HepG2 (cell line): ENCODE measurements at regions not wholly inside any gene's neighbourhood (a gene's known extent, or its start where the extent isn't known, plus 50 kb on each side); places are given as distances from the start of the nearest gene placed in this dataset.
A peak's percentile ranks its signal among the peaks of the same experiment; 100 is the strongest.

Experiments used
- ATAC-seq: fragments of 200-7000 bp; cut with Tn5 transposase; 3 replicates; pipeline ENCODE4 v1.9.1; 2020; ENCODE audit warnings: mild to moderate bottlenecking, moderate library complexity
- BruUV-seq: library from RNA; stranded (reverse); fragments of 400-500 nt; replicated peaks from 2 replicates; lab custom pipeline; 2021; lab: Mats Ljungman, UMichigan
- CTCF ChIA-PET: fragments of 300-600 bp; formaldehyde crosslinking; extraction: SDS; loops from one replicate; lab custom pipeline; 2021; ENCODE audit warnings: low total read pairs, inconsistent platforms, low intra/inter-chr PET ratio; lab: Yijun Ruan, JAX
- POLR2A ChIA-PET: fragments of 350-600 bp; sonication (Branson Sonifier 250); formaldehyde crosslinking; loops from one replicate; lab custom pipeline; 2020; ENCODE audit warnings: antibody characterized with exemption, inconsistent platforms; lab: Yijun Ruan, JAX
- DNase-seq: peaks from one replicate; pipeline ENCODE4 v3.0.0-alpha.2; 2015; ENCODE audit warnings: low spot score
- FAIRE-seq: peaks from 3 replicates; lab custom pipeline; 2011; peaks lifted over from hg19 to GRCh38; lab: Jason Lieb, UNC
- H2AFZ ChIP-seq: one replicate; pipeline ENCODE4 v1.6.1; 2011; ENCODE audit warnings: low read length, inconsistent platforms
- H3K27ac ChIP-seq: fragments of 300-600 bp; 3 replicates; pipeline ENCODE4 v1.8.0; 2011; ENCODE audit warnings: mixed run types, mild to moderate bottlenecking, mixed read lengths, low read length, inconsistent platforms; ENCODE audit not compliant: insufficient read depth; ENCODE audit errors: extremely low read length
- H3K27me3 ChIP-seq, 2 experiments: fragments of 200-600 bp in 1 of 2; 2 replicates in 1 of 2; 3 replicates in 1 of 2; pipeline versions ENCODE4 v1.6.0 to v1.8.0; 2011; ENCODE audit warnings: low read length in 2 of 2, mild to moderate bottlenecking in 2 of 2, moderate library complexity in 2 of 2, inconsistent platforms in 1 of 2; ENCODE audit not compliant: insufficient read depth in 2 of 2, control insufficient read depth in 1 of 2
- H3K36me3 ChIP-seq, 2 experiments: fragments of 200-600 bp in 1 of 2; replicated peaks in 1 of 2; 2 replicates in 1 of 2; 3 replicates in 1 of 2; pipeline versions ENCODE4 v1.5.1 to v1.8.0; 2011; ENCODE audit warnings: low read length in 2 of 2, inconsistent platforms in 1 of 2; ENCODE audit not compliant: insufficient read depth in 2 of 2, control insufficient read depth in 1 of 2
- H3K4me1 ChIP-seq: 2 replicates; pipeline ENCODE4 v1.5.1; 2012; ENCODE audit warnings: low read length, inconsistent platforms; ENCODE audit not compliant: insufficient read depth
- H3K4me2 ChIP-seq: 2 replicates; pipeline ENCODE4 v1.6.0; 2011; ENCODE audit warnings: low read depth, low read length, inconsistent platforms
- H3K4me3 ChIP-seq, 3 experiments: fragments of 200-600 bp in 1 of 3; sonication (generic), shearing (Covaris generic) in 1 of 3; replicated peaks in 1 of 3; 2 replicates each; pipeline ENCODE4 v1.5.1; 2011 to 2016; ENCODE audit warnings: low read length in 3 of 3, inconsistent platforms in 2 of 3, low read depth in 2 of 3, mild to moderate bottlenecking in 2 of 3, control low read depth in 1 of 3, mixed read lengths in 1 of 3; ENCODE audit not compliant: insufficient read depth in 1 of 3
- H3K79me2 ChIP-seq: one replicate; pipeline ENCODE4 v1.6.1; 2011; ENCODE audit warnings: low read length, inconsistent platforms; ENCODE audit not compliant: insufficient read depth
- H3K9ac ChIP-seq: 2 replicates; pipeline ENCODE4 v1.6.0; 2011; ENCODE audit warnings: mild to moderate bottlenecking, low read depth, low read length, inconsistent platforms; ENCODE audit not compliant: insufficient read depth
- H3K9me3 ChIP-seq: 2 replicates; pipeline ENCODE4 v1.5.1; 2012; ENCODE audit warnings: mild to moderate bottlenecking, low read length
- H4K20me1 ChIP-seq: 2 replicates; pipeline ENCODE4 v1.6.0; 2011; ENCODE audit warnings: inconsistent platforms, mild to moderate bottlenecking, low read length, moderate library complexity; ENCODE audit not compliant: insufficient read depth
- PHF21A ChIP-seq: sonication (generic); formaldehyde crosslinking; IDR thresholded peaks from 2 replicates; pipeline ENCODE4 v1.5.0; 2020; ENCODE audit warnings: mild to moderate bottlenecking, missing genetic modification reagents
- ZNF329 ChIP-seq: sonication (generic); formaldehyde crosslinking; IDR thresholded peaks from 2 replicates; pipeline ENCODE4 v1.9.0; 2021; ENCODE audit warnings: low read depth, mild to moderate bottlenecking, missing genetic modification reagents
- WGBS: methylation state at CpG from one replicate; pipeline ENCODE4 v1.1.6; 2017; ENCODE audit warnings: low lambda C conversion rate; 5-methylcytosine and 5-hydroxymethylcytosine counted together
- in situ Hi-C: cut with HindIII; loops from 2 replicates; pipeline ENCODE4 v1.10.0; 2017; ENCODE audit warnings: low pct_unique_long_range_greater_than_20kb; ENCODE audit not compliant: extremely low pct_ligation_motif_present
- intact Hi-C: fragments of 100-400 bp; cut with micrococcal nuclease; formaldehyde crosslinking; loops from one replicate; pipeline ENCODE4 v1.10.0; 2022; ENCODE audit not compliant: unreplicated experiment
- TF ChIP-seq, protein P1 (sequence below): sonication (generic); formaldehyde crosslinking; IDR thresholded peaks from 2 replicates; pipeline ENCODE4 v1.5.1; 2020; ENCODE audit warnings: mild to moderate bottlenecking, missing genetic modification reagents, moderate library complexity

DNA sequence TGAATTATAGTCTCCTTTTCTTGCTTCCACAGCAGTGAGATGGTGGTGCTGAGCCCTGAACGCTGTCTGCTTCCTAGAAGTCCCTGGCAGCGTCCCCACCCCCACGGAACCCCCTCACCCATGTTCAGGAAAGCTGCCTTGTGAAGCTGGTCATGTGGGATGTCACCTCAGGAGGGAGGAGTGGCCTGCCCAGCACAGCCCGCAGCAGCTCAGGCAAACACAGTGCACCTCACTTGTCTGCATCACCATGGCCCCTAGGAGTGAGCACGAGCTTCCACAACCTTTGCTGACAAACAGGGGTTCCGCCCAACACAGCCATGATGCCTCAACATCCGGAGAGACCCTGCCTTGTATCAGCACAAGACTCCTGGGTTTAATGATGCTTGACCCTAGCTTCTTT lies 508.9 kb downstream of the RPS24 start:
- no peak for FAIRE-seq
- no peak overlapping the region for H3K4me2 ChIP-seq
- no peak overlapping the region for H3K4me3 ChIP-seq
- no peak overlapping the region for H3K27ac ChIP-seq
- in situ Hi-C loops (no loop called here), intact Hi-C loops (loop anchor here (5.0 kb wide), 1 partner anchor 115 kb away; no protein-coding TSS in a partner anchor)
- no peak for DNase-seq
- H3K79me2 ChIP-seq = no peaks in the 10 kb centered on the region
- TF ChIP-seq, protein P1, sequence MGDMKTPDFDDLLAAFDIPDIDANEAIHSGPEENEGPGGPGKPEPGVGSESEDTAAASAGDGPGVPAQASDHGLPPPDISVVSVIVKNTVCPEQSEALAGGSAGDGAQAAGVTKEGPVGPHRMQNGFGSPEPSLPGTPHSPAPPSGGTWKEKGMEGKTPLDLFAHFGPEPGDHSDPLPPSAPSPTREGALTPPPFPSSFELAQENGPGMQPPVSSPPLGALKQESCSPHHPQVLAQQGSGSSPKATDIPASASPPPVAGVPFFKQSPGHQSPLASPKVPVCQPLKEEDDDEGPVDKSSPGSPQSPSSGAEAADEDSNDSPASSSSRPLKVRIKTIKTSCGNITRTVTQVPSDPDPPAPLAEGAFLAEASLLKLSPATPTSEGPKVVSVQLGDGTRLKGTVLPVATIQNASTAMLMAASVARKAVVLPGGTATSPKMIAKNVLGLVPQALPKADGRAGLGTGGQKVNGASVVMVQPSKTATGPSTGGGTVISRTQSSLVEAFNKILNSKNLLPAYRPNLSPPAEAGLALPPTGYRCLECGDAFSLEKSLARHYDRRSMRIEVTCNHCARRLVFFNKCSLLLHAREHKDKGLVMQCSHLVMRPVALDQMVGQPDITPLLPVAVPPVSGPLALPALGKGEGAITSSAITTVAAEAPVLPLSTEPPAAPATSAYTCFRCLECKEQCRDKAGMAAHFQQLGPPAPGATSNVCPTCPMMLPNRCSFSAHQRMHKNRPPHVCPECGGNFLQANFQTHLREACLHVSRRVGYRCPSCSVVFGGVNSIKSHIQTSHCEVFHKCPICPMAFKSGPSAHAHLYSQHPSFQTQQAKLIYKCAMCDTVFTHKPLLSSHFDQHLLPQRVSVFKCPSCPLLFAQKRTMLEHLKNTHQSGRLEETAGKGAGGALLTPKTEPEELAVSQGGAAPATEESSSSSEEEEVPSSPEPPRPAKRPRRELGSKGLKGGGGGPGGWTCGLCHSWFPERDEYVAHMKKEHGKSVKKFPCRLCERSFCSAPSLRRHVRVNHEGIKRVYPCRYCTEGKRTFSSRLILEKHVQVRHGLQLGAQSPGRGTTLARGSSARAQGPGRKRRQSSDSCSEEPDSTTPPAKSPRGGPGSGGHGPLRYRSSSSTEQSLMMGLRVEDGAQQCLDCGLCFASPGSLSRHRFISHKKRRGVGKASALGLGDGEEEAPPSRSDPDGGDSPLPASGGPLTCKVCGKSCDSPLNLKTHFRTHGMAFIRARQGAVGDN (CRISPR knock-in tag) = peak; percentile 62
- no peak for TF ChIP-seq ZNF329
- no peak for TF ChIP-seq PHF21A
- H3K27me3 ChIP-seq = no peaks in the 10 kb centered on the region
- H3K36me3 ChIP-seq = no peaks in the 10 kb centered on the region
- no peaks in the 10 kb centered on the region for H4K20me1 ChIP-seq
- H3K4me1 ChIP-seq = peaks cover 81% of the 10 kb centered on the region
- ChIA-PET CTCF (no interaction called here), POLR2A (interaction anchor here (1.6 kb wide), 1 partner anchor 9 kb away, joined by 3 read pairs; no protein-coding TSS in a partner anchor)
- H3K9ac ChIP-seq = no peak overlapping the region
- H2AFZ ChIP-seq = no peak overlapping the region
- ATAC-seq = no peak
- 78% methylated on average over 6 of the region's 7 CpGs for WGBS
- H3K9me3 ChIP-seq = no peaks in the 10 kb centered on the region
- no TSS peak for BruUV-seq
